Endothelial cell of umbilical vein (primary cell): ENCODE measurements at regions not wholly inside any gene's neighbourhood (a gene's known extent, or its start where the extent isn't known, plus 50 kb on each side); places are given as distances from the start of the nearest gene placed in this dataset.

Experiments used
- BruUV-seq: library from RNA; stranded (reverse); fragments of 400-500 nt; replicated peaks from 2 replicates; lab custom pipeline; 2021; lab: Mats Ljungman, UMichigan
- CTCF ChIA-PET: fragments of 300-600, 350-600 bp; sonication (Branson Sonifier 250); formaldehyde crosslinking; loops from one replicate; lab custom pipeline; 2021; ENCODE audit warnings: antibody characterized with exemption, inconsistent platforms; lab: Charles Lee
- POLR2A ChIA-PET: fragments of 300-600, 350-600 bp; sonication (Branson Sonifier 250); formaldehyde crosslinking; loops from one replicate; lab custom pipeline; 2021; ENCODE audit warnings: antibody characterized with exemption, inconsistent platforms; lab: Charles Lee
- DNase-seq: peaks from one replicate; pipeline ENCODE4 v3.0.0-alpha.2; 2011; ENCODE audit warnings: low read depth, low spot score
- FAIRE-seq: peaks from 2 replicates; lab custom pipeline; 2011; peaks lifted over from hg19 to GRCh38; lab: Jason Lieb, UNC
- H2AFZ ChIP-seq: 2 replicates; pipeline ENCODE4 v1.6.0; 2012; ENCODE audit warnings: low read depth, low read length, control low read depth, inconsistent platforms
- H3K27ac ChIP-seq: 2 replicates; pipeline ENCODE4 v1.5.1; 2011; ENCODE audit warnings: low read depth, mild to moderate bottlenecking, control low read depth, low read length, moderate library complexity; ENCODE audit not compliant: insufficient read depth
- H3K27me3 ChIP-seq, 2 experiments: 2 replicates each; pipeline versions ENCODE4 v1.6.0 to v1.6.1; 2011; ENCODE audit warnings: low read length in 2 of 2, mixed read lengths in 1 of 2; ENCODE audit not compliant: control insufficient read depth in 2 of 2, insufficient read depth in 2 of 2
- H3K36me3 ChIP-seq, 2 experiments: 2 replicates in 1 of 2; 3 replicates in 1 of 2; pipeline ENCODE4 v1.5.1; 2011; ENCODE audit warnings: low read length in 2 of 2, mild to moderate bottlenecking in 1 of 2, moderate library complexity in 1 of 2; ENCODE audit not compliant: control insufficient read depth in 2 of 2, insufficient read depth in 2 of 2; ENCODE audit errors: extremely low read depth in 1 of 2
- H3K4me1 ChIP-seq: 3 replicates; pipeline ENCODE4 v1.5.1; 2011; ENCODE audit warnings: mild to moderate bottlenecking, low read length; ENCODE audit not compliant: control insufficient read depth, insufficient read depth; ENCODE audit errors: extremely low read depth
- H3K4me2 ChIP-seq: 2 replicates; pipeline ENCODE4 v1.6.1; 2011; ENCODE audit warnings: low read length, control low read depth, mixed read lengths; ENCODE audit not compliant: insufficient read depth
- H3K4me3 ChIP-seq, 3 experiments: fragments of 200-600 bp in 1 of 3; sonication (generic), shearing (Covaris generic) in 1 of 3; replicated peaks in 1 of 3; 2 replicates each; pipeline ENCODE4 v1.5.1; 2011 to 2016; ENCODE audit warnings: control low read depth in 3 of 3, low read length in 3 of 3, mild to moderate bottlenecking in 2 of 3, inconsistent platforms in 1 of 3, low read depth in 1 of 3, moderate library complexity in 1 of 3; ENCODE audit not compliant: insufficient read depth in 1 of 3
- H3K79me2 ChIP-seq: 2 replicates; pipeline ENCODE4 v1.6.0; 2012; ENCODE audit warnings: low read length, inconsistent platforms; ENCODE audit not compliant: control insufficient read depth, insufficient read depth
- H3K9ac ChIP-seq: replicated peaks from 2 replicates; pipeline ENCODE3; 2011; ENCODE audit warnings: low read length, control low read depth; ENCODE audit not compliant: insufficient read depth; ENCODE audit errors: extremely low read depth
- H3K9me1 ChIP-seq: replicated peaks from 3 replicates; pipeline ENCODE4 v1.6.0; 2011; ENCODE audit warnings: mild to moderate bottlenecking, low read length; ENCODE audit not compliant: control insufficient read depth, insufficient read depth; ENCODE audit errors: extremely low read depth
- H3K9me3 ChIP-seq: replicated peaks from 2 replicates; pipeline ENCODE4 v1.5.1; 2012; ENCODE audit warnings: low read length, inconsistent platforms; ENCODE audit not compliant: control insufficient read depth, insufficient read depth
- H4K20me1 ChIP-seq: replicated peaks from 2 replicates; pipeline ENCODE3; 2011; ENCODE audit warnings: mild to moderate bottlenecking, low read length; ENCODE audit not compliant: control insufficient read depth, insufficient read depth; ENCODE audit errors: extremely low read depth
- EZH2 ChIP-seq: IDR thresholded peaks from 2 replicates; pipeline ENCODE4 v1.6.1; 2012; ENCODE audit warnings: borderline replicate concordance, low read depth, mild to moderate bottlenecking, moderate library complexity, low read length, inconsistent platforms; ENCODE audit not compliant: severe bottlenecking
- FOS ChIP-seq: IDR thresholded peaks from 2 replicates; pipeline ENCODE4 v1.6.1; 2011; ENCODE audit warnings: mild to moderate bottlenecking, low read length, moderate library complexity, borderline replicate concordance; ENCODE audit not compliant: insufficient read depth
- GATA2 ChIP-seq: IDR thresholded peaks from 2 replicates; pipeline ENCODE4 v1.7.0; 2011; ENCODE audit warnings: low read depth, mild to moderate bottlenecking, moderate library complexity, mixed read lengths, low read length; ENCODE audit not compliant: insufficient read length, insufficient read depth
- JUN ChIP-seq: IDR thresholded peaks from 2 replicates; pipeline ENCODE4 v1.6.1; 2011; ENCODE audit warnings: borderline replicate concordance, low read depth; ENCODE audit not compliant: insufficient read length, insufficient read depth
- MYC ChIP-seq: IDR thresholded peaks from one replicate; pipeline ENCODE4 v1.6.1; 2011; ENCODE audit warnings: mild to moderate bottlenecking, low read depth, low read length
- POLR2A ChIP-seq: IDR thresholded peaks from 2 replicates; pipeline ENCODE4 v1.6.1; 2012; ENCODE audit warnings: low read depth, mild to moderate bottlenecking, control low read depth, low read length
- POLR2AphosphoS5 ChIP-seq: IDR thresholded peaks from 2 replicates; pipeline ENCODE4 v1.6.1; 2012; ENCODE audit warnings: low read depth, mild to moderate bottlenecking, control low read depth, low read length, moderate library complexity; ENCODE audit not compliant: insufficient read depth
- dilution Hi-C: fragments of 300-500 bp; cut with MboI; formaldehyde crosslinking; loops from one replicate; pipeline ENCODE4 v1.15.0; 2019; ENCODE audit warnings: low sequenced_read_pairs; ENCODE audit not compliant: extremely low pct_ligation_motif_present
- intact Hi-C: fragments of 100-400 bp; cut with micrococcal nuclease; formaldehyde crosslinking; loops from one replicate; pipeline ENCODE4 v1.10.0; 2022
- TF ChIP-seq, protein P1 (sequence below), 2 donors: IDR thresholded peaks; 1 replicate in 1 of 2; 2 replicates in 1 of 2; pipeline ENCODE4 v1.5.1; 2011; ENCODE audit warnings: low read length in 2 of 2, mild to moderate bottlenecking in 2 of 2, moderate library complexity in 2 of 2, control low read depth in 1 of 2, inconsistent platforms in 1 of 2, low read depth in 1 of 2; ENCODE audit not compliant: insufficient read depth in 1 of 2; ENCODE audit errors: extremely low read depth in 1 of 2
- TF ChIP-seq, protein P2 (sequence below): IDR thresholded peaks from 2 replicates; pipeline ENCODE4 v1.6.1; 2011; ENCODE audit not compliant: insufficient read depth, insufficient read length

DNA sequence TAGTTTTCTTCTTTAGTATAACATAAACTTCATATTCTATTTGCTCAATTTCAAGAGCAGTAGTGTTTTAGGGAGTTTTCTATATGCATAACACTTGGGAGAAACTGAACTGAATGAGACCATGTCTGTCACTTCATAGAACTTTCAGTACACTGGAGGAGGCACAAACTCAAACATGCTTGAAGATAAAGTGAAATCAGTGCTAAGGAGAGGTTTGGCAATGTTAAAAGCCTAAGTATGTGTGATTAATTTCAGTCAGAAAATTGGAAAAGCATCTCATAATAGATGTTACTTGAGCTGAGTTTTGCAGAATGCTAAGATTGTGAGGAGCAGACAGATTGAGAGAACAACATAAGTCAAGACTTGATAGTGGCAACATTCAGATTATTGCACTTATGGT lies 411.2 kb upstream of the HS3ST1 start:
- no peak for FAIRE-seq

More for the DNA sequence above, 411.2 kb upstream of the HS3ST1 start:
- no peak for TF ChIP-seq JUN
- TF ChIP-seq GATA2, result no peak
- TF ChIP-seq, protein P1, sequence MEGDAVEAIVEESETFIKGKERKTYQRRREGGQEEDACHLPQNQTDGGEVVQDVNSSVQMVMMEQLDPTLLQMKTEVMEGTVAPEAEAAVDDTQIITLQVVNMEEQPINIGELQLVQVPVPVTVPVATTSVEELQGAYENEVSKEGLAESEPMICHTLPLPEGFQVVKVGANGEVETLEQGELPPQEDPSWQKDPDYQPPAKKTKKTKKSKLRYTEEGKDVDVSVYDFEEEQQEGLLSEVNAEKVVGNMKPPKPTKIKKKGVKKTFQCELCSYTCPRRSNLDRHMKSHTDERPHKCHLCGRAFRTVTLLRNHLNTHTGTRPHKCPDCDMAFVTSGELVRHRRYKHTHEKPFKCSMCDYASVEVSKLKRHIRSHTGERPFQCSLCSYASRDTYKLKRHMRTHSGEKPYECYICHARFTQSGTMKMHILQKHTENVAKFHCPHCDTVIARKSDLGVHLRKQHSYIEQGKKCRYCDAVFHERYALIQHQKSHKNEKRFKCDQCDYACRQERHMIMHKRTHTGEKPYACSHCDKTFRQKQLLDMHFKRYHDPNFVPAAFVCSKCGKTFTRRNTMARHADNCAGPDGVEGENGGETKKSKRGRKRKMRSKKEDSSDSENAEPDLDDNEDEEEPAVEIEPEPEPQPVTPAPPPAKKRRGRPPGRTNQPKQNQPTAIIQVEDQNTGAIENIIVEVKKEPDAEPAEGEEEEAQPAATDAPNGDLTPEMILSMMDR (IDR thresholded peaks at IDR 0.05; ENCODE audit: extremely low read depth in 1 of 2, insufficient read depth in 1 of 2, low read depth in 1 of 2, low read length in 2 of 2), result no peak
- TF ChIP-seq EZH2, result no peak
- no peak for TF ChIP-seq POLR2A
- TF ChIP-seq, protein P2, sequence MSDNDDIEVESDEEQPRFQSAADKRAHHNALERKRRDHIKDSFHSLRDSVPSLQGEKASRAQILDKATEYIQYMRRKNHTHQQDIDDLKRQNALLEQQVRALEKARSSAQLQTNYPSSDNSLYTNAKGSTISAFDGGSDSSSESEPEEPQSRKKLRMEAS, result no peak
- no peak for TF ChIP-seq POLR2AphosphoS5
- TF ChIP-seq MYC, result no peak
- TF ChIP-seq FOS, result no peak
- H2AFZ ChIP-seq, result no peak overlapping the region
- ChIA-PET CTCF (interaction anchor here (1.2 kb wide), 1 partner anchor 114 kb away, joined by 5 read pairs; no protein-coding TSS in a partner anchor), POLR2A (no interaction called here)
- dilution Hi-C loops, result no loop called here
- no peaks in the 10 kb centered on the region for H3K36me3 ChIP-seq
- H3K79me2 ChIP-seq, result no peaks in the 10 kb centered on the region
- no peak overlapping the region for H3K4me3 ChIP-seq
- H3K27me3 ChIP-seq, result no peaks in the 10 kb centered on the region
- no peaks in the 10 kb centered on the region for H3K9me1 ChIP-seq
- no peak for DNase-seq
- intact Hi-C loops, result no loop called here
- no peaks in the 10 kb centered on the region for H4K20me1 ChIP-seq
- no TSS peak for BruUV-seq
- H3K9me3 ChIP-seq, result no peaks in the 10 kb centered on the region
- H3K9ac ChIP-seq, result no peak overlapping the region
- H3K27ac ChIP-seq, result no peak overlapping the region
- no peak overlapping the region for H3K4me2 ChIP-seq
- no peaks in the 10 kb centered on the region for H3K4me1 ChIP-seq
